ENCODE measurements at regions not wholly inside any gene's neighbourhood (a gene's known extent, or its start where the extent isn't known, plus 50 kb on each side); places are given as distances from the start of the nearest gene placed in this dataset.
A peak's percentile ranks its signal among the peaks of the same experiment; 100 is the strongest.

GRCh38 chr3:24033818-24034217 is 88.7 kb downstream of the NR1D2 start:
- no peak overlapping the region for H3K27ac ChIP-seq (ENCODE audit: low read depth in 1 of 2, low read length in 2 of 2)
- no peak overlapping the region for H3K4me3 ChIP-seq (ENCODE audit: low read length in 2 of 2)
- ATAC-seq (ENCODE audit: low FRiP score) (no peak), DNase-seq (no peak)
- H3K27me3 ChIP-seq (ENCODE audit: control insufficient read depth in 1 of 2, insufficient read depth in 2 of 2, low read length in 1 of 2), result no peaks in the 10 kb centered on the region
- peaks cover 0 to 1% of the 10 kb centered on the region in 2 donors for H3K4me1 ChIP-seq (ENCODE audit: control insufficient read depth in 1 of 2, insufficient read depth in 2 of 2, low read length in 2 of 2)
- WGBS, 2 donors, result 81 to 85% methylated on average over 2 of the region's 2 CpGs
- no peaks in the 10 kb centered on the region for H3K36me3 ChIP-seq (ENCODE audit: control insufficient read depth in 1 of 2, insufficient read depth in 2 of 2, low read length in 1 of 2)
- intact Hi-C loops (cut with DNase I), result no loop called here
- no peaks in the 10 kb centered on the region for H3K9me3 ChIP-seq (ENCODE audit: control insufficient read depth, low read length)

GRCh38 chr3:24034464-24034863 is 89.4 kb downstream of the NR1D2 start:
- H3K4me3 ChIP-seq (ENCODE audit: low read length in 2 of 2), result no peak overlapping the region
- no peak for ATAC-seq (ENCODE audit: low FRiP score)
- H3K9me3 ChIP-seq (ENCODE audit: control insufficient read depth, low read length), result no peaks in the 10 kb centered on the region
- intact Hi-C loops (cut with DNase I), result no loop called here
- no peaks in the 10 kb centered on the region for H3K36me3 ChIP-seq (ENCODE audit: control insufficient read depth in 1 of 2, insufficient read depth in 2 of 2, low read length in 1 of 2)
- no peaks in the 10 kb centered on the region for H3K4me1 ChIP-seq (ENCODE audit: control insufficient read depth in 1 of 2, insufficient read depth in 2 of 2, low read length in 2 of 2)
- DNase-seq, result no peak
- H3K27me3 ChIP-seq (ENCODE audit: control insufficient read depth in 1 of 2, insufficient read depth in 2 of 2, low read length in 1 of 2), result no peaks in the 10 kb centered on the region
- no peak overlapping the region for H3K27ac ChIP-seq (ENCODE audit: low read depth in 1 of 2, low read length in 2 of 2)

- no peaks in the 10 kb centered on the region for H3K27me3 ChIP-seq (ENCODE audit: control insufficient read depth in 1 of 2, insufficient read depth in 2 of 2, low read length in 1 of 2)
- peaks cover 3 to 7% of the 10 kb centered on the region in 2 donors for H3K4me1 ChIP-seq (ENCODE audit: control insufficient read depth in 1 of 2, insufficient read depth in 2 of 2, low read length in 2 of 2)
- H3K4me3 ChIP-seq (ENCODE audit: low read length in 2 of 2), result no peak overlapping the region
- no peaks in the 10 kb centered on the region for H3K9me3 ChIP-seq (ENCODE audit: control insufficient read depth, low read length)
- no peak overlapping the region for H3K27ac ChIP-seq (ENCODE audit: low read depth in 1 of 2, low read length in 2 of 2)
- no peak for DNase-seq
- H3K36me3 ChIP-seq (ENCODE audit: control insufficient read depth in 1 of 2, insufficient read depth in 2 of 2, low read length in 1 of 2), result no peaks in the 10 kb centered on the region
- WGBS, 2 donors, result 93 to 98% methylated on average over 2 of the region's 2 CpGs
- no peak for ATAC-seq (ENCODE audit: low FRiP score)
- intact Hi-C loops (cut with DNase I), result no loop called here
Observed at GRCh38 chr3:24037971-24038370, 92.9 kb downstream of the NR1D2 start.

DNA sequence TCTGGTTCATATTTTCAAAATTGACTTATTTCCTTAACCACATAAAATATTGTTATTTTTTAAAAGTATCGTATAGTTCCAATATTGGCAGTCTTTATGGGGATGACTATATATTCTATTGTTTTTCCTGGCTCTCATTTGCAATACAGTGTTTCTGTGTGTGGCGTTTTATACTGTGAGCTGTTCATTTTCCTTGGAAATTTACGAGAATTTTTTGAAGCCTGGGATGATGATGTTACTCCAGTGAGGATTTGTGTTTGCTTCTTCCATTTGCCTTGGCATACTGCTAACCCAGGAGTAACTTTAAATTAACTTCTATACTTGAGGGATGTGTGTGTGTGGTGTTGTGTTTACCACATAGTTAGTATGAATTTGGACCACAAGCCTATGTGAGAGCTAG is 95.2 kb downstream of the NR1D2 start:
- WGBS, 2 donors, result 17 to 21% methylated on average over 3 of the region's 3 CpGs
- no peaks in the 10 kb centered on the region for H3K9me3 ChIP-seq (ENCODE audit: control insufficient read depth, low read length)
- intact Hi-C loops (cut with DNase I), result loop anchor here in 1 of 2 donors (5.0 kb wide), 1 partner anchor 38 kb away; no protein-coding TSS in a partner anchor
- no peaks in the 10 kb centered on the region for H3K36me3 ChIP-seq (ENCODE audit: control insufficient read depth in 1 of 2, insufficient read depth in 2 of 2, low read length in 1 of 2)
- no peak overlapping the region for H3K27ac ChIP-seq (ENCODE audit: low read depth in 1 of 2, low read length in 2 of 2)
- H3K27me3 ChIP-seq (ENCODE audit: control insufficient read depth in 1 of 2, insufficient read depth in 2 of 2, low read length in 1 of 2), result no peaks in the 10 kb centered on the region
- DNase-seq (no peak), ATAC-seq (ENCODE audit: low FRiP score) (no peak)
- no peak overlapping the region for H3K4me3 ChIP-seq (ENCODE audit: low read length in 2 of 2)
- peaks cover 3 to 7% of the 10 kb centered on the region in 2 donors for H3K4me1 ChIP-seq (ENCODE audit: control insufficient read depth in 1 of 2, insufficient read depth in 2 of 2, low read length in 2 of 2)

DNA sequence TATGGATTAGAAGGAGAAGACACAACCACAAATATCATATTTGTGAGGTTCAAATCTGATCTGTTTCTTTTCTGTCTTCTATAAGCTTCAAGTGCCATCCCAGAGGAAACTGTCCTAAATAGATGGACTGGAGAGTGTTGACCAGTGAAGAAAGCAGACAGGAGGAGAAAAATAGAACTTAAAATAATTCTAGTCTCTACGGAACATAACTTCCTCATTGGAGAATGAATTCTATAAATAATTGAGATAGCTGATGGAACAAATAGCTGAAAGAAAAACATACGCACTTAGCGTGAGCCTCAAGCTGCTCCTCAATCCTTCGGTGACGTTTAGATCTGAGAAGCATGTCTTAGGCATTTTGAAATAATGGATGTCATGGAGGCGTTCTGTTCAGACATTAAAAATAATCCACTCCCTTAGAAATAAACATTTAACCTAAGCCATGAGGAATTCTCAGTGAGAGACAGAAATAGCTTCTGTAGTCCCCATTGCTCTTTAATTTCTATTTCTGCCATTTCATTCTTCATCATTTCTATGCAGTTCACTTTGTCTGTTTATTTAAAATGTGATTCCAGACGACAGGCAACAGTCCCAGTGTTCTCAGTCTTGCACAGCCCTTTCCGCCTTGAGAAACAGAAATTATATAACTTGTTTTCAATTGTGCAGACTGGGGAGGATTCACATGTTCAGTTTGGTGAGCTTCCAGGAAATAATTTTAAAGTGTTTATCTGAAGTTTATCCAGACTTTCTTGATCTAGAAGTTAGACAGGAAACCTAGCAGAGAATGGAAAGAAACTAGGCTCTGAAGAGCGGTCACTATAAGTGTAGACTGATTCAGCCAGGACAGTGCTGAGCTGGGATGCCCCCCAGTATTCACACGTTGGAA is 97.3 kb downstream of the NR1D2 start:
- DNase-seq (no peak), ATAC-seq (ENCODE audit: low FRiP score) (peak; percentile 85)
- WGBS, 2 donors, result 3 to 4% methylated on average over 10 of the region's 10 CpGs

GRCh38 chr3:24043168-24043567 is 98.1 kb downstream of the NR1D2 start:
- Histone ChIP-seq H3K4me1 (ENCODE audit: control insufficient read depth in 1 of 2, insufficient read depth in 2 of 2, low read length in 2 of 2) (peaks cover 6 to 7% of the 10 kb centered on the region in 2 donors), H3K27ac (ENCODE audit: low read depth in 1 of 2, low read length in 2 of 2) (peak overlapping the region; percentile 24 to 98), H3K9me3 (ENCODE audit: control insufficient read depth, low read length) (no peaks in the 10 kb centered on the region), H3K4me3 (ENCODE audit: low read length in 2 of 2) (peak overlapping the region in 1 of 2 donors; percentile 26), H3K27me3 (ENCODE audit: control insufficient read depth in 1 of 2, insufficient read depth in 2 of 2, low read length in 1 of 2) (no peaks in the 10 kb centered on the region), H3K36me3 (ENCODE audit: control insufficient read depth in 1 of 2, insufficient read depth in 2 of 2, low read length in 1 of 2) (no peaks in the 10 kb centered on the region)
- 32 to 41% methylated on average over 4 of the region's 4 CpGs for WGBS, 2 donors
- DNase-seq, result no peak
- intact Hi-C loops (cut with DNase I), result loop anchor here in 1 of 2 donors (5.0 kb wide), 1 partner anchor 41 kb away; no protein-coding TSS in a partner anchor
- ATAC-seq (ENCODE audit: low FRiP score), result no peak

More for the DNA sequence above, 97.3 kb downstream of the NR1D2 start:
- H3K4me1 ChIP-seq (ENCODE audit: control insufficient read depth in 1 of 2, insufficient read depth in 2 of 2, low read length in 2 of 2), result peaks cover 3 to 7% of the 10 kb centered on the region in 2 donors
- intact Hi-C loops (cut with DNase I), result loop anchor here in 1 of 2 donors (5.0 kb wide), 1 partner anchor 40 kb away; no protein-coding TSS in a partner anchor
- peak overlapping the region; percentile 24 to 98 for H3K27ac ChIP-seq (ENCODE audit: low read depth in 1 of 2, low read length in 2 of 2)
- H3K4me3 ChIP-seq (ENCODE audit: low read length in 2 of 2), result peak overlapping the region in 1 of 2 donors; percentile 26
- H3K36me3 ChIP-seq (ENCODE audit: control insufficient read depth in 1 of 2, insufficient read depth in 2 of 2, low read length in 1 of 2), result no peaks in the 10 kb centered on the region
- no peaks in the 10 kb centered on the region for H3K9me3 ChIP-seq (ENCODE audit: control insufficient read depth, low read length)
- no peaks in the 10 kb centered on the region for H3K27me3 ChIP-seq (ENCODE audit: control insufficient read depth in 1 of 2, insufficient read depth in 2 of 2, low read length in 1 of 2)

GRCh38 chr3:24043985-24044384 is 98.9 kb downstream of the NR1D2 start:
- DNase-seq (no peak), ATAC-seq (ENCODE audit: low FRiP score) (no peak)
- Histone ChIP-seq H3K27me3 (ENCODE audit: control insufficient read depth in 1 of 2, insufficient read depth in 2 of 2, low read length in 1 of 2) (no peaks in the 10 kb centered on the region), H3K36me3 (ENCODE audit: control insufficient read depth in 1 of 2, insufficient read depth in 2 of 2, low read length in 1 of 2) (no peaks in the 10 kb centered on the region), H3K9me3 (ENCODE audit: control insufficient read depth, low read length) (no peaks in the 10 kb centered on the region), H3K4me3 (ENCODE audit: low read length in 2 of 2) (no peak overlapping the region), H3K4me1 (ENCODE audit: control insufficient read depth in 1 of 2, insufficient read depth in 2 of 2, low read length in 2 of 2) (peaks cover 7 to 10% of the 10 kb centered on the region in 2 donors), H3K27ac (ENCODE audit: low read depth in 1 of 2, low read length in 2 of 2) (peak overlapping the region; percentile 80 to 96)
- WGBS, 2 donors, result 75 to 80% methylated on average over 5 of the region's 5 CpGs
- intact Hi-C loops (cut with DNase I), result loop anchor here in 1 of 2 donors (5.0 kb wide), 1 partner anchor 42 kb away; no protein-coding TSS in a partner anchor

GRCh38 chr3:24046214-24046613 is 101.1 kb downstream of the NR1D2 start:
- intact Hi-C loops (cut with DNase I), result no loop called here
- no peaks in the 10 kb centered on the region for H3K27me3 ChIP-seq (ENCODE audit: control insufficient read depth in 1 of 2, insufficient read depth in 2 of 2, low read length in 1 of 2)
- no peaks in the 10 kb centered on the region for H3K36me3 ChIP-seq (ENCODE audit: control insufficient read depth in 1 of 2, insufficient read depth in 2 of 2, low read length in 1 of 2)
- H3K27ac ChIP-seq (ENCODE audit: low read depth in 1 of 2, low read length in 2 of 2), result peak overlapping the region in 1 of 2 donors; percentile 71
- H3K9me3 ChIP-seq (ENCODE audit: control insufficient read depth, low read length), result no peaks in the 10 kb centered on the region
- no peak overlapping the region for H3K4me3 ChIP-seq (ENCODE audit: low read length in 2 of 2)
- DNase-seq (no peak), ATAC-seq (ENCODE audit: low FRiP score) (no peak)
- peaks cover 4 to 8% of the 10 kb centered on the region in 2 donors for H3K4me1 ChIP-seq (ENCODE audit: control insufficient read depth in 1 of 2, insufficient read depth in 2 of 2, low read length in 2 of 2)

DNA sequence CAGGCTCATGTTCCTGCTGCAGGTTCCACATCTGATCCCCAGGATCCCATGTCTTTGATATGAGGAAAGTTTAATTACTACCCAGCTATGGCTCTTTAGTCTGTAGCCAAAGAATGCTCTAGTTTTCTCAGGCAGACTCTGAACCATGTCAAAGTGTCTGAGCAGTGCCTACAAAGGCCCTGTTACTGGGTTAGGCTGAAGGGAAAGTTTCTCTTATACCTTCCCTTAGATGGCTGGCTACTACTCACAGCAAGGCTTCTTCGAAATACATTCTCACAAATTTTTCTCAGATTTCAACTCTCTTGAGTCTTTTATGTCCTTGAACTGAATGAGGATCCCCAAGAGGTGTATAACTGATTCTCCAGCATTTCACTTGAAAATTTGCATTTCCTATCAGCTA is 102.4 kb downstream of the NR1D2 start:
- WGBS, 2 donors, result 0% methylated on average over 1 of the region's 1 CpG
- Histone ChIP-seq H3K36me3 (ENCODE audit: control insufficient read depth in 1 of 2, insufficient read depth in 2 of 2, low read length in 1 of 2) (no peaks in the 10 kb centered on the region), H3K27me3 (ENCODE audit: control insufficient read depth in 1 of 2, insufficient read depth in 2 of 2, low read length in 1 of 2) (no peaks in the 10 kb centered on the region), H3K27ac (ENCODE audit: low read depth in 1 of 2, low read length in 2 of 2) (no peak overlapping the region), H3K4me3 (ENCODE audit: low read length in 2 of 2) (no peak overlapping the region), H3K9me3 (ENCODE audit: control insufficient read depth, low read length) (no peaks in the 10 kb centered on the region), H3K4me1 (ENCODE audit: control insufficient read depth in 1 of 2, insufficient read depth in 2 of 2, low read length in 2 of 2) (peaks cover 0 to 8% of the 10 kb centered on the region in 2 donors)
- DNase-seq (no peak), ATAC-seq (ENCODE audit: low FRiP score) (no peak)
- intact Hi-C loops (cut with DNase I), result no loop called here
